GM13976 (cell line): ENCODE measurements at regions not wholly inside any gene's neighbourhood (a gene's known extent, or its start where the extent isn't known, plus 50 kb on each side); places are given as distances from the start of the nearest gene placed in this dataset.

Experiments
- DNase-seq: peaks from one replicate; pipeline ENCODE4 v3.0.0; 2012; ENCODE audit warnings: low spot score
- in situ Hi-C: fragments of 300-500 bp; cut with MboI; formaldehyde crosslinking; loops from one replicate; pipeline ENCODE4 v1.12.0; 2022; ENCODE audit warnings: low sequenced_read_pairs, mixed read lengths, inconsistent platforms; ENCODE audit not compliant: unreplicated experiment
- TF ChIP-seq, protein P1 (sequence below): IDR thresholded peaks from 2 replicates; pipeline ENCODE4 v1.5.1; 2012; ENCODE audit warnings: borderline replicate concordance, mild to moderate bottlenecking; ENCODE audit not compliant: insufficient read depth; ENCODE audit errors: extremely low read depth, missing control alignments, control extremely low read depth

DNA sequence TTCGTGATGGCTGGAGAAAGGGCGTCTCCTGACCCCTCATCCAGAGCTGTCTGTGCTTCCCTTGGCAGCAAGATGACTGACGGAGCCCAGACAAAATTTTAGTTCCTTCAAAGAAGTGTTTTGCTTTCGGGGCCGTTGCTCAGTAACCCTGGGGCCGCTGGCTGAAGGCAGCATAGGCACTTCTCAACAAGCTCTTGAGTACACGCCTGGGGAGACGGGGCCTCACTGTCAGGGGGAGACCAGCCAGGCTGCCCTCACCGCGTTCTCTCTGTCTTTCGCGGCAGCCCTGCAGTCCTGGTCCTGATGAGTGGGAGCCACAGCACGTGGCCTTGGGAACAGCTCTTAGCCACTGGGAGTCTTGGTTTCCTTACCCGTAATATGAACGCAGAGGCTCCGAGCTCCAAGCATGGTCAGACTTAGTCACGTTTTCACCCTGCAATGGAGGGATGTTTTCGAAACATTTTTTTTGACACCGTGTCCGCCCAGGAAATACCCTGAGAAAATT lies 86.0 kb downstream of the IRF8 start:
- no peak for DNase-seq
- in situ Hi-C loops, result loop anchor here (10.0 kb wide), 1 partner anchor 160 kb away; no protein-coding TSS in a partner anchor
- TF ChIP-seq, protein P1, sequence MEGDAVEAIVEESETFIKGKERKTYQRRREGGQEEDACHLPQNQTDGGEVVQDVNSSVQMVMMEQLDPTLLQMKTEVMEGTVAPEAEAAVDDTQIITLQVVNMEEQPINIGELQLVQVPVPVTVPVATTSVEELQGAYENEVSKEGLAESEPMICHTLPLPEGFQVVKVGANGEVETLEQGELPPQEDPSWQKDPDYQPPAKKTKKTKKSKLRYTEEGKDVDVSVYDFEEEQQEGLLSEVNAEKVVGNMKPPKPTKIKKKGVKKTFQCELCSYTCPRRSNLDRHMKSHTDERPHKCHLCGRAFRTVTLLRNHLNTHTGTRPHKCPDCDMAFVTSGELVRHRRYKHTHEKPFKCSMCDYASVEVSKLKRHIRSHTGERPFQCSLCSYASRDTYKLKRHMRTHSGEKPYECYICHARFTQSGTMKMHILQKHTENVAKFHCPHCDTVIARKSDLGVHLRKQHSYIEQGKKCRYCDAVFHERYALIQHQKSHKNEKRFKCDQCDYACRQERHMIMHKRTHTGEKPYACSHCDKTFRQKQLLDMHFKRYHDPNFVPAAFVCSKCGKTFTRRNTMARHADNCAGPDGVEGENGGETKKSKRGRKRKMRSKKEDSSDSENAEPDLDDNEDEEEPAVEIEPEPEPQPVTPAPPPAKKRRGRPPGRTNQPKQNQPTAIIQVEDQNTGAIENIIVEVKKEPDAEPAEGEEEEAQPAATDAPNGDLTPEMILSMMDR, result no peak

GRCh38 chr16:85986931-85987749 lies 88.2 kb downstream of the IRF8 start:
- TF ChIP-seq, protein P1, result no peak
- peak; percentile 84 for DNase-seq
- in situ Hi-C loops, result loop anchor here (10.0 kb wide), 1 partner anchor 162 kb away; no protein-coding TSS in a partner anchor

DNA sequence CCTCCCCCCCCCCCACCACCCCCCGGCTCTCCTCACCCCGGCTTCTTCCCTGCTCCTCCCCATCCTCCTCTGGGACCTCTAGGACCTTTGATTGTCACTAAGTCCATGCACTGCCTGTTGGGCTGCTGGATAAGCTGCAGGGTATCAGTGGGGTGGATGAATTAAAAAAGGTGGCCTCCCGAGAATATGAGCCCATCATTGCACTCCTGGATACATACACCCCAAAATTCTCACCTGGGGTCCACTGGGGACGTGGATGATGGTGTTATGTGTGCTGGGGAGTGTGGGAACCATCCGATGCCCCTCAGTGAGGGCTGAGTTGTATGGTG lies 88.8 kb downstream of the IRF8 start:
- TF ChIP-seq, protein P1, result no peak
- in situ Hi-C loops, result loop anchor here (10.0 kb wide), 1 partner anchor 163 kb away; no protein-coding TSS in a partner anchor
- no peak for DNase-seq

GRCh38 chr16:85988306-85988705 lies 89.3 kb downstream of the IRF8 start:
- TF ChIP-seq, protein P1, result no peak
- in situ Hi-C loops, result loop anchor here (10.0 kb wide), 1 partner anchor 164 kb away; no protein-coding TSS in a partner anchor
- DNase-seq, result peak; percentile 49

- peak; percentile 79 for DNase-seq
- TF ChIP-seq, protein P1, result no peak
- in situ Hi-C loops, result loop anchor here (10.0 kb wide), 1 partner anchor 164 kb away; no protein-coding TSS in a partner anchor
Measured at GRCh38 chr16:85988723-85989313, 89.9 kb downstream of the IRF8 start.

- no peak for DNase-seq
- TF ChIP-seq, protein P1, result no peak
- in situ Hi-C loops, result loop anchor here (10.0 kb wide), 1 partner anchor 165 kb away; no protein-coding TSS in a partner anchor
Measured at GRCh38 chr16:85989376-85989775, 90.4 kb downstream of the IRF8 start.
